ENCODE measurements at regions not wholly inside any gene's neighbourhood (a gene's known extent, or its start where the extent isn't known, plus 50 kb on each side); places are given as distances from the start of the nearest gene placed in this dataset.
"Not testable (repeated sequence)": the region's sequence is repeated elsewhere in the genome, so short reads cannot be mapped to it uniquely, and the experiment has no call there.

- TF ChIP-seq CTCF (IDR thresholded peaks at IDR 0.05; ENCODE audit: low read depth, low read length, missing control alignments): no peak
- H3K4me3 ChIP-seq (ENCODE audit: low read depth, low read length): no peak overlapping the region
- in situ Hi-C loops (cut with HindIII; ENCODE audit: low sequenced_read_pairs): no loop called here
- no peak for DNase-seq (ENCODE audit: low read depth)
Measured at GRCh38 chr5:15285901-15286583, 213.9 kb upstream of the FBXL7 start.

- no peak for DNase-seq (ENCODE audit: low read depth)
- H3K4me3 ChIP-seq (ENCODE audit: low read depth, low read length): no peak overlapping the region
- no peak for TF ChIP-seq CTCF (IDR thresholded peaks at IDR 0.05; ENCODE audit: low read depth, low read length, missing control alignments)
- in situ Hi-C loops (cut with HindIII; ENCODE audit: low sequenced_read_pairs): no loop called here
Measured at GRCh38 chr5:15284706-15285105, 215.3 kb upstream of the FBXL7 start.

GRCh38 chr5:15283076-15283475 is 216.9 kb upstream of the FBXL7 start:
- no peak overlapping the region for H3K4me3 ChIP-seq (ENCODE audit: low read depth, low read length)
- DNase-seq (ENCODE audit: low read depth): no peak
- in situ Hi-C loops (cut with HindIII; ENCODE audit: low sequenced_read_pairs): no loop called here
- no peak for TF ChIP-seq CTCF (IDR thresholded peaks at IDR 0.05; ENCODE audit: low read depth, low read length, missing control alignments)

- in situ Hi-C loops (cut with HindIII; ENCODE audit: low sequenced_read_pairs): no loop called here
- TF ChIP-seq CTCF (IDR thresholded peaks at IDR 0.05; ENCODE audit: low read depth, low read length, missing control alignments): no peak
- DNase-seq (ENCODE audit: low read depth): no peak
Measured at GRCh38 chr5:15282611-15283010, 217.4 kb upstream of the FBXL7 start.

DNA sequence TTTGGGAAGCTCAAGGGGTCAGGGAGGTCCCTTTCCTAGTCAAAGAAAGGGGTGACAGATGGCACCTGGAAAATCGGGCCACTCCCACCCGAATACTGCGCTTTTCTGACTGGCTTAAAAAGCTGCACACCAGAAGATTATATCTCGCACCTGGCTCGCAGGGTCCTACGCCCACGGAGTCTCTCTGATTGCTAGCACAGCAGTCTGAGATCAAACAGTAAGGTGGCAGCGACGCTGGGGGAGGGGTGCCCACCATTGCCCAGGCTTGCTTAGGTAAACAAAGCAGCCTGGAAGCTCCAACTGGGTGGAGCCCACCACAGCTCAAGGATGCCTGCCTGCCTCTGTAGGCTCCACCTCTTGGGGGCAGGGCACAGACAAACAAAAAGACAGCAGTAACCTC is 228.4 kb upstream of the FBXL7 start:
- DNase-seq (ENCODE audit: low read depth); in situ Hi-C loops (cut with HindIII; ENCODE audit: low sequenced_read_pairs); H3K4me3 ChIP-seq (ENCODE audit: low read depth, low read length): not testable (repeated sequence)

More at GRCh38 chr5:15282611-15283010, 217.4 kb upstream of the FBXL7 start:
- no peak overlapping the region for H3K4me3 ChIP-seq (ENCODE audit: low read depth, low read length)

GRCh38 chr5:15267966-15268365 is 232.0 kb upstream of the FBXL7 start:
- peak; percentile 26 for DNase-seq (ENCODE audit: low read depth)
- H3K4me3 ChIP-seq (ENCODE audit: low read depth, low read length): no peak overlapping the region
- TF ChIP-seq CTCF (IDR thresholded peaks at IDR 0.05; ENCODE audit: low read depth, low read length, missing control alignments): no peak
- in situ Hi-C loops (cut with HindIII; ENCODE audit: low sequenced_read_pairs): loop anchor here (5.0 kb wide), 1 partner anchor 66 kb away; no protein-coding TSS in a partner anchor

DNA sequence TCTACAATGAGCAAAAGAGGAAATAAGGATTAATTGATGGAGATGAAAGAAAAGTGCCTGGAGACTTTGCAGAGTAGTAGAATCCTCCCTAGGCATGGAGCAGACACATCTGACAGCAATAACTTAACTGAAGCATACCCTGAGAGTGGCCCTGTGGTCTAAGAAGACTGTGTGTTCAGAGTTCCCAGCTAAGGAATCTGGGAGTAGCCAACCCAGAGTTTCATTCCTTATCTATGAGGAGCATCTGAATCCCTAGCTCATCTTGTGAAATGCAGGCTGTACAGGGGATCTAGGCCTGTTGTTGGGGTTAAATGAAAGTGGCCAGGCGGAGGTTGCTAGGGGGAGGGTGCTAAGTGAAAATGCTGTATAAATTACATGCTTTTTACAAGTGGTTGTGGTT is 233.1 kb upstream of the FBXL7 start:
- in situ Hi-C loops (cut with HindIII; ENCODE audit: low sequenced_read_pairs): loop anchor here (5.0 kb wide), 1 partner anchor 65 kb away; no protein-coding TSS in a partner anchor
- H3K4me3 ChIP-seq (ENCODE audit: low read depth, low read length): no peak overlapping the region
- no peak for DNase-seq (ENCODE audit: low read depth)
- TF ChIP-seq CTCF (IDR thresholded peaks at IDR 0.05; ENCODE audit: low read depth, low read length, missing control alignments): no peak
